ENCODE measurements at regions not wholly inside any gene's neighbourhood (a gene's known extent, or its start where the extent isn't known, plus 50 kb on each side); places are given as distances from the start of the nearest gene placed in this dataset.

GRCh38 chr19:30283556-30283955, 88.6 kb upstream of the ZNF536 start:
- TF ChIP-seq CTCF (IDR thresholded peaks at IDR 0.05) = no peak
- TF ChIP-seq ZFX (IDR thresholded peaks at IDR 0.05; ENCODE audit: borderline replicate concordance) = no peak
